GM23338 (cell line): ENCODE measurements at regions not wholly inside any gene's neighbourhood (a gene's known extent, or its start where the extent isn't known, plus 50 kb on each side); places are given as distances from the start of the nearest gene placed in this dataset.

Experiments used
- ATAC-seq: fragments of 200-7000 bp; cut with Tn5 transposase; 3 replicates; pipeline ENCODE4 v1.9.1; 2020
- DNase-seq: peaks from one replicate; pipeline ENCODE4 v3.0.0-alpha.2; 2015; ENCODE audit warnings: low spot score
- H2AFZ ChIP-seq: fragments of 200-600 bp; sonication (generic); 2 replicates; pipeline ENCODE4 v1.8.0; 2016; ENCODE audit warnings: antibody characterized with exemption, mild to moderate bottlenecking, moderate library complexity
- H3F3A ChIP-seq: fragments of 200-600 bp; sonication (generic); replicated peaks from 2 replicates; pipeline ENCODE4 v1.8.0; 2017; ENCODE audit warnings: antibody characterized with exemption, mixed run types, low read depth
- H3K27ac ChIP-seq: fragments of 200-600 bp; sonication (generic); 2 replicates; pipeline ENCODE4 v1.6.1; 2016; ENCODE audit warnings: low read depth
- H3K27me3 ChIP-seq: fragments of 200-600 bp; sonication (generic); 2 replicates; pipeline ENCODE4 v1.8.0; 2016; ENCODE audit warnings: mild to moderate bottlenecking, mixed run types, moderate library complexity; ENCODE audit not compliant: insufficient read depth
- H3K36me3 ChIP-seq: fragments of 200-600 bp; sonication (generic); 2 replicates; pipeline ENCODE4 v1.8.0; 2016; ENCODE audit warnings: mild to moderate bottlenecking; ENCODE audit not compliant: insufficient read depth
- H3K4me1 ChIP-seq: fragments of 200-600 bp; sonication (generic); 2 replicates; pipeline ENCODE4 v1.8.0; 2016; ENCODE audit warnings: mild to moderate bottlenecking, moderate library complexity; ENCODE audit not compliant: insufficient read depth
- H3K4me2 ChIP-seq: fragments of 200-600 bp; sonication (generic); 2 replicates; pipeline ENCODE4 v1.7.1; 2017; ENCODE audit warnings: mixed run types
- H3K4me3 ChIP-seq: fragments of 200-600 bp; sonication (generic); 2 replicates; pipeline ENCODE4 v1.6.1; 2016; ENCODE audit warnings: mixed run types
- H3K79me2 ChIP-seq: fragments of 200-600 bp; sonication (generic); replicated peaks from 2 replicates; pipeline ENCODE4 v1.8.0; 2017; ENCODE audit warnings: mild to moderate bottlenecking; ENCODE audit not compliant: insufficient read depth
- H3K9me2 ChIP-seq: fragments of 200-600 bp; sonication (generic); 2 replicates; pipeline ENCODE4 v1.8.0; 2017; ENCODE audit not compliant: insufficient read depth
- H4K20me1 ChIP-seq: fragments of 200-600 bp; sonication (generic); replicated peaks from 2 replicates; pipeline ENCODE4 v1.8.0; 2017; ENCODE audit warnings: mild to moderate bottlenecking; ENCODE audit not compliant: insufficient read depth
- H3K27ac Mint-ChIP-seq: 2 replicates; pipeline ENCODE4 v1.8.0; 2020; ENCODE audit warnings: inconsistent platforms, mild to moderate bottlenecking, moderate library complexity, mixed read lengths
- H3K27me3 Mint-ChIP-seq: 3 replicates; pipeline ENCODE4 v1.8.0; 2022; ENCODE audit warnings: low read depth, mild to moderate bottlenecking, moderate library complexity, mixed read lengths, inconsistent platforms; ENCODE audit not compliant: insufficient read depth, poor library complexity
- H3K36me3 Mint-ChIP-seq: 3 replicates; pipeline ENCODE4 v1.8.0; 2021; ENCODE audit warnings: low read depth, mild to moderate bottlenecking, inconsistent platforms, moderate library complexity, mixed read lengths
- H3K4me1 Mint-ChIP-seq: 3 replicates; pipeline ENCODE4 v1.8.0; 2020; ENCODE audit warnings: mild to moderate bottlenecking, inconsistent platforms, mixed read lengths
- H3K4me3 Mint-ChIP-seq: 3 replicates; pipeline ENCODE4 v1.8.0; 2021; ENCODE audit warnings: moderate library complexity, mild to moderate bottlenecking, inconsistent platforms, mixed read lengths
- H3K9me3 Mint-ChIP-seq: 3 replicates; pipeline ENCODE4 v1.8.0; 2020; ENCODE audit warnings: moderate library complexity, mild to moderate bottlenecking, inconsistent platforms, mixed read lengths
- ETS1 ChIP-seq: IDR thresholded peaks from 2 replicates; pipeline ENCODE4 v1.6.1; 2016; ENCODE audit warnings: antibody characterized with exemption
- JUNB ChIP-seq: IDR thresholded peaks from one replicate; pipeline ENCODE4 v1.6.1; 2016; ENCODE audit warnings: antibody characterized with exemption; ENCODE audit not compliant: unreplicated experiment
- ZNF114 ChIP-seq: fragments of 250-450 bp; sonication (Bioruptor Pico); IDR thresholded peaks from 2 replicates; pipeline ENCODE4 v1.5.0; 2020; ENCODE audit warnings: mild to moderate bottlenecking, moderate library complexity
- TF ChIP-seq, protein P1 (sequence below): fragments of 250-450 bp; sonication (Bioruptor Pico); IDR thresholded peaks from 2 replicates; pipeline ENCODE4 v1.5.0; 2020; ENCODE audit warnings: mild to moderate bottlenecking, moderate library complexity

- TF ChIP-seq, protein P1, sequence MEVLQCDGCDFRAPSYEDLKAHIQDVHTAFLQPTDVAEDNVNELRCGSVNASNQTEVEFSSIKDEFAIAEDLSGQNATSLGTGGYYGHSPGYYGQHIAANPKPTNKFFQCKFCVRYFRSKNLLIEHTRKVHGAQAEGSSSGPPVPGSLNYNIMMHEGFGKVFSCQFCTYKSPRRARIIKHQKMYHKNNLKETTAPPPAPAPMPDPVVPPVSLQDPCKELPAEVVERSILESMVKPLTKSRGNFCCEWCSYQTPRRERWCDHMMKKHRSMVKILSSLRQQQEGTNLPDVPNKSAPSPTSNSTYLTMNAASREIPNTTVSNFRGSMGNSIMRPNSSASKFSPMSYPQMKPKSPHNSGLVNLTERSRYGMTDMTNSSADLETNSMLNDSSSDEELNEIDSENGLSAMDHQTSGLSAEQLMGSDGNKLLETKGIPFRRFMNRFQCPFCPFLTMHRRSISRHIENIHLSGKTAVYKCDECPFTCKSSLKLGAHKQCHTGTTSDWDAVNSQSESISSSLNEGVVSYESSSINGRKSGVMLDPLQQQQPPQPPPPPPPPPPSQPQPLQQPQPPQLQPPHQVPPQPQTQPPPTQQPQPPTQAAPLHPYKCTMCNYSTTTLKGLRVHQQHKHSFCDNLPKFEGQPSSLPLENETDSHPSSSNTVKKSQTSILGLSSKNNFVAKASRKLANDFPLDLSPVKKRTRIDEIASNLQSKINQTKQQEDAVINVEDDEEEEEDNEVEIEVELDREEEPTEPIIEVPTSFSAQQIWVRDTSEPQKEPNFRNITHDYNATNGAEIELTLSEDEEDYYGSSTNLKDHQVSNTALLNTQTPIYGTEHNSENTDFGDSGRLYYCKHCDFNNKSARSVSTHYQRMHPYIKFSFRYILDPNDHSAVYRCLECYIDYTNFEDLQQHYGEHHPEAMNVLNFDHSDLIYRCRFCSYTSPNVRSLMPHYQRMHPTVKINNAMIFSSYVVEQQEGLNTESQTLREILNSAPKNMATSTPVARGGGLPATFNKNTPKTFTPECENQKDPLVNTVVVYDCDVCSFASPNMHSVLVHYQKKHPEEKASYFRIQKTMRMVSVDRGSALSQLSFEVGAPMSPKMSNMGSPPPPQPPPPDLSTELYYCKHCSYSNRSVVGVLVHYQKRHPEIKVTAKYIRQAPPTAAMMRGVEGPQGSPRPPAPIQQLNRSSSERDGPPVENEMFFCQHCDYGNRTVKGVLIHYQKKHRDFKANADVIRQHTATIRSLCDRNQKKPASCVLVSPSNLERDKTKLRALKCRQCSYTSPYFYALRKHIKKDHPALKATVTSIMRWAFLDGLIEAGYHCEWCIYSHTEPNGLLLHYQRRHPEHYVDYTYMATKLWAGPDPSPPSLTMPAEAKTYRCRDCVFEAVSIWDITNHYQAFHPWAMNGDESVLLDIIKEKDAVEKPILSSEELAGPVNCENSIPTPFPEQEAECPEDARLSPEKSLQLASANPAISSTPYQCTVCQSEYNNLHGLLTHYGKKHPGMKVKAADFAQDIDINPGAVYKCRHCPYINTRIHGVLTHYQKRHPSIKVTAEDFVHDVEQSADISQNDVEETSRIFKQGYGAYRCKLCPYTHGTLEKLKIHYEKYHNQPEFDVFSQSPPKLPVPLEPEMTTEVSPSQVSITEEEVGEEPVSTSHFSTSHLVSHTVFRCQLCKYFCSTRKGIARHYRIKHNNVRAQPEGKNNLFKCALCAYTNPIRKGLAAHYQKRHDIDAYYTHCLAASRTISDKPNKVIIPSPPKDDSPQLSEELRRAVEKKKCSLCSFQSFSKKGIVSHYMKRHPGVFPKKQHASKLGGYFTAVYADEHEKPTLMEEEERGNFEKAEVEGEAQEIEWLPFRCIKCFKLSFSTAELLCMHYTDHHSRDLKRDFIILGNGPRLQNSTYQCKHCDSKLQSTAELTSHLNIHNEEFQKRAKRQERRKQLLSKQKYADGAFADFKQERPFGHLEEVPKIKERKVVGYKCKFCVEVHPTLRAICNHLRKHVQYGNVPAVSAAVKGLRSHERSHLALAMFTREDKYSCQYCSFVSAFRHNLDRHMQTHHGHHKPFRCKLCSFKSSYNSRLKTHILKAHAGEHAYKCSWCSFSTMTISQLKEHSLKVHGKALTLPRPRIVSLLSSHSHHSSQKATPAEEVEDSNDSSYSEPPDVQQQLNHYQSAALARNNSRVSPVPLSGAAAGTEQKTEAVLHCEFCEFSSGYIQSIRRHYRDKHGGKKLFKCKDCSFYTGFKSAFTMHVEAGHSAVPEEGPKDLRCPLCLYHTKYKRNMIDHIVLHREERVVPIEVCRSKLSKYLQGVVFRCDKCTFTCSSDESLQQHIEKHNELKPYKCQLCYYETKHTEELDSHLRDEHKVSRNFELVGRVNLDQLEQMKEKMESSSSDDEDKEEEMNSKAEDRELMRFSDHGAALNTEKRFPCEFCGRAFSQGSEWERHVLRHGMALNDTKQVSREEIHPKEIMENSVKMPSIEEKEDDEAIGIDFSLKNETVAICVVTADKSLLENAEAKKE (CRISPR knock-in tag) = no peak
- TF ChIP-seq ZNF114 (no peak), JUNB (no peak), ETS1 (no peak)
These were observed 58.7 kb upstream of the ADORA2B start (continued) for GRCh38 chr17:15886221-15886620.

DNA sequence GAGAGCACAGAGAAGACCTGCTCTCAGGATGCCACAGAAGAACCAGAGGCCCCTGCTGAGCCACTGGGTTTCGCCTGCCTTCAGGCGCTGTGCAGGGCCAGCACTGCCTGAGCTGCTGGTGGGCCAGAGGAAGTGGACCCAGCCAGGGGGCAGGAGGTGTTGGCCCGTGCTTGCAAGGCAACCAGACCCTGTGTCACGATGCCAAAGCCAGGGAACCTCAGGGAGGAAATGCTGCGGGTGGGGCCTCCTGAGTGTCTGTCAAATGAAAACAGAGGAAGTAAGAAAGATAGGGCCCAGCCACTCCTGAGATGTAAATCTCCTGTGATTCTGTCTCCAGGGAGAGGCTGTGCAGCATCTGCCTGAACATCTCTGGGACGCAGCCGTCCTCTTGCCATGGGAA, 58.1 kb upstream of the ADORA2B start:
- H3K9me2 ChIP-seq = 0 out of 2 replicates have a peak, but pooled peaks cover 5% of the 10 kb centered on the region
- H3K36me3 Mint-ChIP-seq = no peaks in the 10 kb centered on the region
- no peak overlapping the region for H3K4me2 ChIP-seq
- no peaks in the 10 kb centered on the region for H3K27me3 ChIP-seq
- H3F3A ChIP-seq = no peaks in the 10 kb centered on the region
- peaks cover 5% of the 10 kb centered on the region; the same call in 2 of the 3 replicates for H3K4me1 Mint-ChIP-seq
- no peak overlapping the region for H3K4me3 Mint-ChIP-seq
- no peaks in the 10 kb centered on the region; the same call in 2 of the 3 replicates for H3K9me3 Mint-ChIP-seq
- no peaks in the 10 kb centered on the region for H3K36me3 ChIP-seq
- DNase-seq (no peak), ATAC-seq (no peak)
- H4K20me1 ChIP-seq = no peaks in the 10 kb centered on the region
- no peak overlapping the region for H2AFZ ChIP-seq
- H3K4me1 ChIP-seq = no peaks in the 10 kb centered on the region
- TF ChIP-seq, protein P1 (CRISPR knock-in tag) = no peak
- TF ChIP-seq ZNF114 = no peak
- H3K27ac Mint-ChIP-seq = no peak overlapping the region
- no peaks in the 10 kb centered on the region for H3K79me2 ChIP-seq
- H3K27me3 Mint-ChIP-seq = no peaks in the 10 kb centered on the region
- no peak overlapping the region for H3K4me3 ChIP-seq
- H3K27ac ChIP-seq = no peak overlapping the region
